ENCODE measurements at regions not wholly inside any gene's neighbourhood (a gene's known extent, or its start where the extent isn't known, plus 50 kb on each side); places are given as distances from the start of the nearest gene placed in this dataset.

GRCh38 chr5:173763410-173763809 is 124.7 kb upstream of the CPEB4 start:
- H3K4me3 ChIP-seq (ENCODE audit: low read length) = no peak overlapping the region
- H3K9me3 ChIP-seq (ENCODE audit: control insufficient read depth, insufficient read depth, low read length) = no peaks in the 10 kb centered on the region
- H3K4me1 ChIP-seq (ENCODE audit: control insufficient read depth, insufficient read depth, low read length) = no peaks in the 10 kb centered on the region
- no peak for DNase-seq (ENCODE audit: low read depth, low spot score)
- H3K27ac ChIP-seq (ENCODE audit: low read length) = no peak overlapping the region
- H3K27me3 ChIP-seq (ENCODE audit: control insufficient read depth, insufficient read depth, low read length) = no peaks in the 10 kb centered on the region
- no peaks in the 10 kb centered on the region for H3K36me3 ChIP-seq (ENCODE audit: control insufficient read depth, insufficient read depth, low read length)
- WGBS (ENCODE audit: insufficient coverage, insufficient read length) = no CpG with 5 or more reads among the region's 8 CpGs

- Histone ChIP-seq H3K27me3 (ENCODE audit: control insufficient read depth, insufficient read depth, low read length) (no peaks in the 10 kb centered on the region), H3K4me3 (ENCODE audit: low read length) (no peak overlapping the region), H3K27ac (ENCODE audit: low read length) (no peak overlapping the region), H3K4me1 (ENCODE audit: control insufficient read depth, insufficient read depth, low read length) (no peaks in the 10 kb centered on the region), H3K9me3 (ENCODE audit: control insufficient read depth, insufficient read depth, low read length) (no peaks in the 10 kb centered on the region), H3K36me3 (ENCODE audit: control insufficient read depth, insufficient read depth, low read length) (no peaks in the 10 kb centered on the region)
- no CpG with 5 or more reads among the region's 13 CpGs for WGBS (ENCODE audit: insufficient coverage, insufficient read length)
- no peak for DNase-seq (ENCODE audit: low read depth, low spot score)
These were observed 123.7 kb upstream of the CPEB4 start for GRCh38 chr5:173764332-173765028.

- Histone ChIP-seq H3K9me3 (ENCODE audit: control insufficient read depth, insufficient read depth, low read length) (no peaks in the 10 kb centered on the region), H3K27ac (ENCODE audit: low read length) (no peak overlapping the region), H3K4me3 (ENCODE audit: low read length) (no peak overlapping the region), H3K36me3 (ENCODE audit: control insufficient read depth, insufficient read depth, low read length) (no peaks in the 10 kb centered on the region), H3K27me3 (ENCODE audit: control insufficient read depth, insufficient read depth, low read length) (no peaks in the 10 kb centered on the region), H3K4me1 (ENCODE audit: control insufficient read depth, insufficient read depth, low read length) (no peaks in the 10 kb centered on the region)
- no CpG with 5 or more reads among the region's 9 CpGs for WGBS (ENCODE audit: insufficient coverage, insufficient read length)
- no peak for DNase-seq (ENCODE audit: low read depth, low spot score)
These were observed 123.0 kb upstream of the CPEB4 start for GRCh38 chr5:173765029-173765644.

- WGBS (ENCODE audit: insufficient coverage, insufficient read length) = no CpG with 5 or more reads among the region's 6 CpGs
- no peak for DNase-seq (ENCODE audit: low read depth, low spot score)
- no peaks in the 10 kb centered on the region for H3K9me3 ChIP-seq (ENCODE audit: control insufficient read depth, insufficient read depth, low read length)
- no peaks in the 10 kb centered on the region for H3K4me1 ChIP-seq (ENCODE audit: control insufficient read depth, insufficient read depth, low read length)
- no peaks in the 10 kb centered on the region for H3K27me3 ChIP-seq (ENCODE audit: control insufficient read depth, insufficient read depth, low read length)
- no peaks in the 10 kb centered on the region for H3K36me3 ChIP-seq (ENCODE audit: control insufficient read depth, insufficient read depth, low read length)
- no peak overlapping the region for H3K27ac ChIP-seq (ENCODE audit: low read length)
- no peak overlapping the region for H3K4me3 ChIP-seq (ENCODE audit: low read length)
These were observed 122.5 kb upstream of the CPEB4 start for GRCh38 chr5:173765661-173766060.

- H3K4me3 ChIP-seq (ENCODE audit: low read length) = no peak overlapping the region
- WGBS (ENCODE audit: insufficient coverage, insufficient read length) = no CpG with 5 or more reads among the region's 12 CpGs
- no peak for DNase-seq (ENCODE audit: low read depth, low spot score)
- H3K36me3 ChIP-seq (ENCODE audit: control insufficient read depth, insufficient read depth, low read length) = no peaks in the 10 kb centered on the region
- no peak overlapping the region for H3K27ac ChIP-seq (ENCODE audit: low read length)
- H3K9me3 ChIP-seq (ENCODE audit: control insufficient read depth, insufficient read depth, low read length) = no peaks in the 10 kb centered on the region
- no peaks in the 10 kb centered on the region for H3K27me3 ChIP-seq (ENCODE audit: control insufficient read depth, insufficient read depth, low read length)
- peaks cover 4% of the 10 kb centered on the region; the same call in 1 of the 2 replicates for H3K4me1 ChIP-seq (ENCODE audit: control insufficient read depth, insufficient read depth, low read length)
These were observed 120.4 kb upstream of the CPEB4 start for GRCh38 chr5:173767574-173768266.

GRCh38 chr5:173768267-173768806 is 119.8 kb upstream of the CPEB4 start:
- no peaks in the 10 kb centered on the region for H3K9me3 ChIP-seq (ENCODE audit: control insufficient read depth, insufficient read depth, low read length)
- peaks cover 4% of the 10 kb centered on the region; the same call in 1 of the 2 replicates for H3K4me1 ChIP-seq (ENCODE audit: control insufficient read depth, insufficient read depth, low read length)
- no CpG with 5 or more reads among the region's 5 CpGs for WGBS (ENCODE audit: insufficient coverage, insufficient read length)
- DNase-seq (ENCODE audit: low read depth, low spot score) = no peak
- no peaks in the 10 kb centered on the region for H3K36me3 ChIP-seq (ENCODE audit: control insufficient read depth, insufficient read depth, low read length)
- H3K27me3 ChIP-seq (ENCODE audit: control insufficient read depth, insufficient read depth, low read length) = no peaks in the 10 kb centered on the region
- H3K27ac ChIP-seq (ENCODE audit: low read length) = no peak overlapping the region
- no peak overlapping the region for H3K4me3 ChIP-seq (ENCODE audit: low read length)

GRCh38 chr5:173768891-173769290 is 119.3 kb upstream of the CPEB4 start:
- no peaks in the 10 kb centered on the region for H3K27me3 ChIP-seq (ENCODE audit: control insufficient read depth, insufficient read depth, low read length)
- H3K27ac ChIP-seq (ENCODE audit: low read length) = no peak overlapping the region
- peaks cover 4% of the 10 kb centered on the region; the same call in 1 of the 2 replicates for H3K4me1 ChIP-seq (ENCODE audit: control insufficient read depth, insufficient read depth, low read length)
- H3K4me3 ChIP-seq (ENCODE audit: low read length) = no peak overlapping the region
- no CpG with 5 or more reads among the region's 1 CpG for WGBS (ENCODE audit: insufficient coverage, insufficient read length)
- no peaks in the 10 kb centered on the region for H3K9me3 ChIP-seq (ENCODE audit: control insufficient read depth, insufficient read depth, low read length)
- no peak for DNase-seq (ENCODE audit: low read depth, low spot score)
- H3K36me3 ChIP-seq (ENCODE audit: control insufficient read depth, insufficient read depth, low read length) = no peaks in the 10 kb centered on the region

- Histone ChIP-seq H3K4me3 (ENCODE audit: low read length) (no peak overlapping the region), H3K27ac (ENCODE audit: low read length) (no peak overlapping the region), H3K4me1 (ENCODE audit: control insufficient read depth, insufficient read depth, low read length) (peaks cover 4% of the 10 kb centered on the region; the same call in 1 of the 2 replicates), H3K27me3 (ENCODE audit: control insufficient read depth, insufficient read depth, low read length) (no peaks in the 10 kb centered on the region), H3K9me3 (ENCODE audit: control insufficient read depth, insufficient read depth, low read length) (no peaks in the 10 kb centered on the region), H3K36me3 (ENCODE audit: control insufficient read depth, insufficient read depth, low read length) (no peaks in the 10 kb centered on the region)
- WGBS (ENCODE audit: insufficient coverage, insufficient read length) = no CpG with 5 or more reads among the region's 2 CpGs
- no peak for DNase-seq (ENCODE audit: low read depth, low spot score)
These were observed 117.5 kb upstream of the CPEB4 start for GRCh38 chr5:173770637-173771036.

GRCh38 chr5:173771121-173771724 is 116.9 kb upstream of the CPEB4 start:
- Histone ChIP-seq H3K4me1 (ENCODE audit: control insufficient read depth, insufficient read depth, low read length) (peaks cover 4% of the 10 kb centered on the region; the same call in 1 of the 2 replicates), H3K27me3 (ENCODE audit: control insufficient read depth, insufficient read depth, low read length) (no peaks in the 10 kb centered on the region), H3K4me3 (ENCODE audit: low read length) (no peak overlapping the region), H3K36me3 (ENCODE audit: control insufficient read depth, insufficient read depth, low read length) (no peaks in the 10 kb centered on the region), H3K9me3 (ENCODE audit: control insufficient read depth, insufficient read depth, low read length) (no peaks in the 10 kb centered on the region), H3K27ac (ENCODE audit: low read length) (no peak overlapping the region)
- no peak for DNase-seq (ENCODE audit: low read depth, low spot score)
- no CpG with 5 or more reads among the region's 24 CpGs for WGBS (ENCODE audit: insufficient coverage, insufficient read length)

- Histone ChIP-seq H3K27ac (ENCODE audit: low read length) (no peak overlapping the region), H3K27me3 (ENCODE audit: control insufficient read depth, insufficient read depth, low read length) (no peaks in the 10 kb centered on the region), H3K36me3 (ENCODE audit: control insufficient read depth, insufficient read depth, low read length) (no peaks in the 10 kb centered on the region), H3K4me3 (ENCODE audit: low read length) (no peak overlapping the region), H3K4me1 (ENCODE audit: control insufficient read depth, insufficient read depth, low read length) (peaks cover 4% of the 10 kb centered on the region; the same call in 1 of the 2 replicates), H3K9me3 (ENCODE audit: control insufficient read depth, insufficient read depth, low read length) (no peaks in the 10 kb centered on the region)
- no peak for DNase-seq (ENCODE audit: low read depth, low spot score)
- WGBS (ENCODE audit: insufficient coverage, insufficient read length) = no CpG with 5 or more reads among the region's 11 CpGs
These were observed 116.3 kb upstream of the CPEB4 start for GRCh38 chr5:173771725-173772383.

All from iPS DF 6.9 (cell line).